HL-60 (cell line): ENCODE measurements at regions not wholly inside any gene's neighbourhood (a gene's known extent, or its start where the extent isn't known, plus 50 kb on each side); places are given as distances from the start of the nearest gene placed in this dataset.
"Not testable (repeated sequence)": the region's sequence is repeated elsewhere in the genome, so short reads cannot be mapped to it uniquely, and the experiment has no call there.

Experiments used
- CTCF ChIP-seq: IDR thresholded peaks from one replicate; pipeline ENCODE4 v1.5.1; 2011; ENCODE audit warnings: low read length, control low read depth, inconsistent platforms; ENCODE audit not compliant: insufficient read depth
- POLR2AphosphoS5 ChIP-seq: IDR thresholded peaks from 2 replicates; pipeline ENCODE4 v1.6.1; 2012; ENCODE audit warnings: low read depth

GRCh38 chr3:170650557-170650956, 64.7 kb upstream of the SLC7A14 start:
- TF ChIP-seq CTCF, POLR2AphosphoS5: not testable (repeated sequence)
